Progenitor cell of endocrine pancreas (in vitro differentiated cells): ENCODE measurements at regions not wholly inside any gene's neighbourhood (a gene's known extent, or its start where the extent isn't known, plus 50 kb on each side); places are given as distances from the start of the nearest gene placed in this dataset.

ENCODE experiments used
- DNase-seq: peaks from one replicate; pipeline ENCODE4 v3.0.0; 2021; ENCODE audit warnings: low spot score; ENCODE audit not compliant: unreplicated experiment
- H3K27ac Mint-ChIP-seq: 2 replicates; pipeline ENCODE4 v1.8.0; 2021; ENCODE audit warnings: mild to moderate bottlenecking, moderate library complexity, mixed read lengths
- H3K27me3 Mint-ChIP-seq: 2 replicates; pipeline ENCODE4 v1.8.0; 2021; ENCODE audit warnings: mixed read lengths
- H3K36me3 Mint-ChIP-seq: 2 replicates; pipeline ENCODE4 v1.8.0; 2022; ENCODE audit warnings: mixed read lengths; ENCODE audit not compliant: insufficient read depth
- H3K4me1 Mint-ChIP-seq: 2 replicates; pipeline ENCODE4 v1.8.0; 2021; ENCODE audit warnings: low read depth, mixed read lengths
- H3K4me3 Mint-ChIP-seq: 2 replicates; pipeline ENCODE4 v1.8.0; 2021; ENCODE audit warnings: low read depth, mild to moderate bottlenecking, moderate library complexity, mixed read lengths
- H3K9me3 Mint-ChIP-seq: 2 replicates; pipeline ENCODE4 v1.8.0; 2021; ENCODE audit warnings: low read depth, mixed read lengths
- TF ChIP-seq, protein P1 (sequence below): fragments of 200-600 bp; sonication (generic); IDR thresholded peaks from one replicate; pipeline ENCODE4 v1.5.0; 2021; ENCODE audit warnings: antibody characterized with exemption, mild to moderate bottlenecking; ENCODE audit not compliant: unreplicated experiment

DNA sequence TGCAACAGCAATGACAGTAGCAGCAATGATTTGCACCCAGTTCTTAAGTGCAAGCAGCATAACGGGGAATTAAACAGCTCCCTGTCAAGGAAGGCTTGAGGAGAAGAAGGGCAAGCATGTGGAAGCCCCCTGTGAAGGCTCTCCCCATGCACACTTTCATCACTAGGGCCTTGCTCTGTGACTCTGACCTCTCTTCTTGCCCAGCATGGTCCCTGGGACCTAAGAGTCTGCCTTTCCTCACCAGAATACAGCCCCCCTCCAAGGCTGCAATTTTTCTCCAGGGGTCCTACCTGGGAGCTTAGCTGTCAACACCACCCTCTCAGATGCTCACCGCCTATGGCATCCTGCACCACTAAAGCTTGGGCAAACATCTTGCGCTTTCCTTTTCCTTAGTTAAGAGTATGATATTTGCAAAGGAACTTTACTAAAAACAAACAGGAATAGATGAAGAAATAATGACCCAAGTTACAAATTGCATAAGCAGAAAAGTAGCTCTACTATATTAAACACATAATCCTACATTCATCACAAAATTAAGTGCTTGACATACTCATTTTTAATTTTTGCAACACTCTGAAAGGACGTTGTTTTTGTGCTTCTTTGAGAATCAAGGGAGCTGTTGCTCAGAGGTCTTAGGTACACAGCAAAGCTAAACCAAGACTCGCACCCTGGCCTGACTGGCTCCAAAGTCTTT lies 187.6 kb downstream of the ADAMTS15 start:
- H3K4me1 Mint-ChIP-seq = no peaks in the 10 kb centered on the region
- no peaks in the 10 kb centered on the region for H3K9me3 Mint-ChIP-seq
- no peaks in the 10 kb centered on the region for H3K36me3 Mint-ChIP-seq
- H3K27me3 Mint-ChIP-seq = peaks cover 17% of the 10 kb centered on the region
- no peak overlapping the region for H3K27ac Mint-ChIP-seq
- DNase-seq = no peak
- H3K4me3 Mint-ChIP-seq = no peak overlapping the region
- TF ChIP-seq, protein P1, sequence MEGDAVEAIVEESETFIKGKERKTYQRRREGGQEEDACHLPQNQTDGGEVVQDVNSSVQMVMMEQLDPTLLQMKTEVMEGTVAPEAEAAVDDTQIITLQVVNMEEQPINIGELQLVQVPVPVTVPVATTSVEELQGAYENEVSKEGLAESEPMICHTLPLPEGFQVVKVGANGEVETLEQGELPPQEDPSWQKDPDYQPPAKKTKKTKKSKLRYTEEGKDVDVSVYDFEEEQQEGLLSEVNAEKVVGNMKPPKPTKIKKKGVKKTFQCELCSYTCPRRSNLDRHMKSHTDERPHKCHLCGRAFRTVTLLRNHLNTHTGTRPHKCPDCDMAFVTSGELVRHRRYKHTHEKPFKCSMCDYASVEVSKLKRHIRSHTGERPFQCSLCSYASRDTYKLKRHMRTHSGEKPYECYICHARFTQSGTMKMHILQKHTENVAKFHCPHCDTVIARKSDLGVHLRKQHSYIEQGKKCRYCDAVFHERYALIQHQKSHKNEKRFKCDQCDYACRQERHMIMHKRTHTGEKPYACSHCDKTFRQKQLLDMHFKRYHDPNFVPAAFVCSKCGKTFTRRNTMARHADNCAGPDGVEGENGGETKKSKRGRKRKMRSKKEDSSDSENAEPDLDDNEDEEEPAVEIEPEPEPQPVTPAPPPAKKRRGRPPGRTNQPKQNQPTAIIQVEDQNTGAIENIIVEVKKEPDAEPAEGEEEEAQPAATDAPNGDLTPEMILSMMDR = no peak

DNA sequence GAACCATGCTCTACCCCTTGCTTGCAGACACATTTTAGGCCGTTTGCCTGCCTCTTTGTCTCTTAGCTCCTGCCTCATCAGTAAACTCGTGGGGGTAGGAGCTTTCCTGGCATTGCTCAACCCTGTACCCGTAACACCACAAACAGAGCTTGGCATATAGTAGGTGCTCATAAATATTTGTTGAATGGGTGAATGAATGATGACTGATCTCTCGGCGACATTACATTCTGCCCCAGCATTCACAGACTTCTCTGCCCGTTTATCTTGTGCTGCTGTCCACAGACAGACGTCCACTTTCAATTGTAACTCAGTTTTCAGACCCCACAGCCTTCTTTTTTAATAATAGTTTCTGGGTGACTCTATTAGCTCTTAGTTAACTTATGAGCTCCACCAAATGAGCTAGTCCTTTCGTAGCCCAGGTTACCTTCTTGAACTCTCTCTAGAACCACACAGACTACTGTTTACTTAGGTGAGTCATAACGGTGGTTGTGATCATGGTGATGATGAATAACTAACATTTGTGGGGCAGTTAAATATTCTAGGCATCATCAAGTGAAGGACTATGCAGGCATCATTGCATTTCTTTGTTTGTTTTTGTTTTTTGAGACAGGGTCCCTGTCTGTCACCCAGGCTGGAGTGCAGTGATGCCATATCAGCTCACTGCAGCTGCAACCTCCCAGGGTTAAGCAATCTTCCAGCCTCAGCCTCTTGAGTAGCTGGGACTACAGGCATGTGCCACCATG lies 188.4 kb downstream of the ADAMTS15 start:
- DNase-seq = no peak
- Mint-ChIP-seq H3K4me3 (no peak overlapping the region), H3K27me3 (peaks cover 17% of the 10 kb centered on the region), H3K4me1 (no peaks in the 10 kb centered on the region), H3K36me3 (no peaks in the 10 kb centered on the region), H3K27ac (no peak overlapping the region), H3K9me3 (no peaks in the 10 kb centered on the region)
- TF ChIP-seq, protein P1 = no peak

DNA sequence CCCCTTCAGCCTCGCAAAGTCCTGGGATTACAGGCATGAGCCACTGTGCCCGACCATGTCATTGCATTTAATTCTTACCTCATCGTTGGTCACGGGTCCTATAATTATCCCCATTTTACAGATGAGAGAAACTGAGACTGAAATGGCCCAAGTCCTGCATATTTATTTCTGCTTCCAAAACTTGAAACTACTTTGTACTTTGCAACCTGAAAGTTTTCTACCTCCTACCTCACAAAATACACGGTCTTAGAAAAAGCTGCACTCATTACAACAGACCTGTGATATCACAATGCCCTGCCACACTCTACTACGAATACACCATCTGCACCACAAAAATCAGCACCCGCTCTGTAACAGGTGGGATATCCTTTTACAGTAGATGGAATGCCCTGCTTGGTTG lies 189.1 kb downstream of the ADAMTS15 start:
- Mint-ChIP-seq H3K9me3 (no peaks in the 10 kb centered on the region), H3K4me1 (no peaks in the 10 kb centered on the region), H3K4me3 (no peak overlapping the region), H3K27me3 (peaks cover 17% of the 10 kb centered on the region), H3K27ac (no peak overlapping the region), H3K36me3 (no peaks in the 10 kb centered on the region)
- DNase-seq = no peak
- TF ChIP-seq, protein P1 = no peak

GRCh38 chr11:130638033-130638432 lies 189.6 kb downstream of the ADAMTS15 start:
- H3K4me3 Mint-ChIP-seq = no peak overlapping the region

GRCh38 chr11:130638624-130639023 lies 190.2 kb downstream of the ADAMTS15 start:
- Mint-ChIP-seq H3K9me3 (no peaks in the 10 kb centered on the region), H3K27me3 (peaks cover 19% of the 10 kb centered on the region), H3K36me3 (no peaks in the 10 kb centered on the region), H3K27ac (no peak overlapping the region), H3K4me3 (no peak overlapping the region), H3K4me1 (no peaks in the 10 kb centered on the region)
- TF ChIP-seq, protein P1 = no peak
- DNase-seq = no peak

More at GRCh38 chr11:130638033-130638432, 189.6 kb downstream of the ADAMTS15 start:
- no peak for DNase-seq
- Mint-ChIP-seq H3K4me1 (no peaks in the 10 kb centered on the region), H3K9me3 (no peaks in the 10 kb centered on the region), H3K27me3 (peaks cover 20% of the 10 kb centered on the region), H3K27ac (no peak overlapping the region), H3K36me3 (no peaks in the 10 kb centered on the region)
- TF ChIP-seq, protein P1 = no peak
